GM21737 (cell line): ENCODE measurements at regions not wholly inside any gene's neighbourhood (a gene's known extent, or its start where the extent isn't known, plus 50 kb on each side); places are given as distances from the start of the nearest gene placed in this dataset.
A peak's percentile ranks its signal among the peaks of the same experiment; 100 is the strongest.

Experiments used
- ATAC-seq: cut with Tn5 transposase; IDR thresholded peaks from one replicate; pipeline ENCODE4 v1.9.1; 2021; ENCODE audit warnings: mild to moderate bottlenecking, moderate library complexity; ENCODE audit not compliant: unreplicated experiment

- ATAC-seq = no peak
Observed at GRCh38 chr6:25061289-25061936, 125.7 kb upstream of the RIPOR2 start.

DNA sequence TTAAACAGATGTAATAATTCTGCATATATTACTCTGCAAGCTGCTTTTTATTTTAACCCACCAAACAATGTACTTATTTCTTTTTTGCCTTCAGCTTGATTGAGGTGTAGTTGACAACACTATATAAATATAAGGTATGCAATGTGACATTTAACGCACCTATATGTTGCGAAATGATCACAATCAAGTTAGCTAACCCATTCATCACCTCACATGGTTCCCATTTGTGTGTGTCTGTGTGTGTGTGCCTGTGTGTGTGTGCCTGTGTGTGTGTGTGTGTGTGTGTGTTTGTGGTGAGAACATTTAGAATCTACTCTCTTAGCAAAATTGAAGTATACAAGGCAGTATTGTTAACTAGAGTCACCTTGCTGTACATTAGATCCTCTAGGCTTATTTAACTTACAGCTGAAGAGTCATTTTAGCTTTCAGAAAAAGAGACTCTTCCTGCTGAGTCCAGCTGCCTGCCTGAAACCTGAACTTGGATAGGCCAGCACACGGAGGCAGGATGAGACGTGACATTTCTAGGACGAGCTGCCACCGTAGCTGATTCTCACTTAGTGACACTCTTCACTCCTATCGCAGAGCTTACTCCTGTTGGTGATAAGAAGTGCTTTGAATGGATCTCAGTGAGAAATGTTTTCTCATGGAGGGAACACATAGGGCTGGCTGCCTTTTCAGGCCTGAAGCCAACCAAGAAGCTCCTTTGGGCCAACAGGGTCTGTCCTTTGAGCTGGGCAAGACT, 126.5 kb upstream of the RIPOR2 start:
- no peak for ATAC-seq

GRCh38 chr6:25064006-25064405, 128.2 kb upstream of the RIPOR2 start:
- no peak for ATAC-seq

GRCh38 chr6:25065666-25066065, 129.9 kb upstream of the RIPOR2 start:
- ATAC-seq = no peak

GRCh38 chr6:25066593-25066992, 130.8 kb upstream of the RIPOR2 start:
- no peak for ATAC-seq

DNA sequence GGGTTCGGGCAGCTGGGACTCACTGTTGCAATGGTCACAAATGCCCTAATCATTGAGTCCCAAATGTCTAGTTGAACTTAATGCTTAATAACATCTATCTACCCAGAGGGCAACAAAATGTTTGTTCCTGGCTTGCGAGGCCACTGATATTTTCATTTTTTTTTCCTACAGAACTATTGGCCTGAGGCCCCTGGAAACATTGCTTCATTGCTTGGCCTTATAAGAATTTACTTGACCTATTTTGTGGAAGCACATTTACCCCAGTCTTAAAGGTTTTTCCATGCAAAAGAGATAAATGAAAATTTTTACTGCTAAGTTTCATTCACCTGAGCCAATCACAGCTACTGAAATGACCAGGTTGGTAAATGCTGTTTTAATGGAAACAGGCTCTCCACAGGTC, 133.1 kb upstream of the RIPOR2 start:
- ATAC-seq = no peak

DNA sequence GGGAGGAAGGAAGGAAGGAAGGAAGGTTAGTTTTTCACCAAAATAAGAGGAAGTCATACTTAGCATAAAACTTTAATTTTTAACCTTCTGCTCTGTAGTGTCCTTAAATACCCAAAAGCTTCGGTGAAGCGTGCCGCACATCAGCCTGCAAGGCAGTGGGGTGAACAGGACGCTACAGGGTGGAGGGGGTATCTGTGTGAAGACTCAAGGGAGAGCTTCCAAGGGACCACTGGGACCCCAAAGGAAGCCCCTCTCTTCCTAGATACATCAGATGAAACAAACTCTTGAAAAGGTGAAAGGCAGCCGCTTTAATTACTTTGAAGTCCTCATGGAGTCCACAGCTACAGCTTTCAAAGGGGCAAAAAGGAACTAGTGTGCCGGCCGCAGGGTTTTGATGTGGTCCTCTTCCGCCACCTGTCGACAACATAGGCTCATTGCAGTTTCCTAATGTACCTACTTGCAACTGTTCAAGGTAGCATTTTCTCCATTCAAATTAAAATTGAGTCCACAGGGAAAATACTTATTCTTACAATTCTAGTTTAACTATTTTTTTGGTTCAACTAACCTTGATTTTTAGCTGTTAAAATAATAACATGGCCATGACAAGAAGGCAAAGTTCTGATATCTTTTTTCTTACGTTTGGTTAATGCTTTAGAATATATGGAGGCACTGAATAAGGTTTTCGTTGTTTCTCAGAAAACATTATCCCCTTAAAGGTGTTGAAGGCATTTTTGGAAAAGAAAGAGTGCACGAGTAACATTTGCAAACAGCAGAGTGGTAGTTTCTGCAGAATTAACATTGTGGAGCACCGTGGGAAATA, 135.0 kb upstream of the RIPOR2 start:
- ATAC-seq = no peak

DNA sequence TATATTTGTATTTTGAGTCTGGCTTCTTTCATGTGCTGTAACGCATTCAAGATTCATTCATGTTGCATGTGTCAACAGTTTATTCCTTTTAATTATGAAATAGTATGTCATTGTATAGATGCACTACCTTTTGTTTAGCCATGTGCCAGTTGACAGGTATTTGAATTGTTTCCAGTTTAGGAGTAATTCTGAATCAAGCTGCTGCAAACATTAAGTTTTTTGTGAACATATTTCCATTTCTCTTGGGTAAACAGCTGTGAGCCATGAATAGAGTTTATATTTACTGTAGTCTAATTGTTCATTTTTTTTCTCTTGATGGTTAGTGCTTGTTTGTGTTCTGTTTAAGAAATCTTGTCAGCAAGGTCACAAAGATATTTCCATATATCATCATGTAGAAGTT, 142.4 kb upstream of the RIPOR2 start:
- ATAC-seq = no peak

GRCh38 chr6:25083784-25084507, 148.2 kb upstream of the RIPOR2 start:
- no peak for ATAC-seq

GRCh38 chr6:25084508-25084833, 148.7 kb upstream of the RIPOR2 start:
- no peak for ATAC-seq

DNA sequence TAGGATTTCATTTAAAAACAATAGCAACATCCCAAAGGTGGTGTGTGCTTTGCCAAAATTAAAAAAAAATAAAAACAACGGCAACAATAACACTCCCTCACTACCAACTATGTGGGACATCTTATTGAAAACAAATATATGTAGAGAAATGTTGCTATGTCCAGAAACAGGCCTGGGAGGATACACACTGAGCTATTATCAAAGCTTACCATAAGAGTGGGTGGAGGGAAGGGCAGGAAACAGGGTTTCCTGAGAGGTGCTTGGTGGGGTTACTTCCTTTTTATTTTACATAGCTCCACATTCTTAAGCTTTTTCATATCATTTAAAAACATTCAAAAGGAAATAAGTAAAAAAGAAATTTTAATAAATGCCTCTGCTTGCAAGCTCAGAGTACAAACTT, 150.0 kb upstream of the RIPOR2 start:
- ATAC-seq = no peak

- ATAC-seq = no peak
Observed at GRCh38 chr6:25086500-25087091, 150.8 kb upstream of the RIPOR2 start.

DNA sequence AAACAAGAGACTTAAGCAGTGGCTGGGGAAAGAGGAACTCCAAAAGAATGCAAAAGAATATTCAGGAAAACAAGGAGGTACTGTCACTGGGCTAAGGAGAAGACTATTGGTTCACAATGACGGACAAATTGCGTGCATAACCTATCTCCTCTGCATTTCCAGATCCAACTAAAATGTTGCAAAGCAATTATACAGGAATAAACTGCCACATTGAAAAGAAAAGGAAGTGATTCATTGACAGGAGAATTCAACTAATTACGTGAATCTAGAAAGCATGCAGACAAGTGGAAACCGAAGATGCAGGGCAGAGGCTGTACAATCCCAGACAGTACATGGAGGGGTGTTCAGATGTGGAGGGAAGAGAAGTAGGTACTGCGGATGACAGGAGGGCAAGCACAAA, 152.8 kb upstream of the RIPOR2 start:
- ATAC-seq = no peak

DNA sequence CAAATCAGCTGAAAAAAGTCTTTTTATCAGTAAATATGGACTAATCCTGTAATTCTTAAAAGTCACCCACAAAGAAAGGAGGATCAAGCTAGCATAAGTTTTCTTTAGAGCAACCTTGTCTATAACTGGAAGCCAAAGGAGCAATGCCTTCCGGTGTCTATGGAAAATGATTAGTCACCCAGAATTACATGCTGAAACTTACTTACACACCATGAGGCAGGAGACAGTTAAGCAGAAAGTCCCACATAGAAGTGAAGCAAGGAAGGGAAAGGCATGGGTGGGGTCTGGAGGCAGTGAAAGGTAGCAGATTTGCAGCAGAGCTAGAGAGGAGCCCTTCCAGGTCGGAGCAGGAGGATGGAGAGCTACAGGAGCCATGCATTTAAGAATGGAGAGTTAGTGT, 153.7 kb upstream of the RIPOR2 start:
- no peak for ATAC-seq

- ATAC-seq = no peak
Observed at GRCh38 chr6:25094726-25095125, 159.0 kb upstream of the RIPOR2 start.

GRCh38 chr6:25100288-25100687, 164.5 kb upstream of the RIPOR2 start:
- ATAC-seq = no peak

DNA sequence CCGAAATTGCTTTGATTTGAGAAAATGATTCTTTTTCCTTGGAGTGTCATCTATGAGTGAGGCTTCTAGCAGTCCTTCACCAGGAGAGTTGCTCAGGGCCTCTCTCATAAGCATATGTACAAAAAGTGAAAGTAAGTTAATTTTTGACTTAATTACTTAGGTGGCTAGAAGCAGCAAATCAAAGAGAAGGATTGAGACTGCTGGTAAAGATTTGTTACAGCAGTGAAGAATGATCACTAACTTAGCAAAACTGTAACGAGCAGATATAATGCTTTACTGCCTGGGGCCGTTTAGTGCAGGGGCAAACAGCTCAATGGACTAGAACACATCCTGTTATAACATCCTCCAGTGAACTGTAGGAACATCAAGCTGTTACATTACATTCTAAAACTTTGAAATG, 167.8 kb upstream of the RIPOR2 start:
- peak; percentile 72 for ATAC-seq

- no peak for ATAC-seq
Observed at GRCh38 chr6:25105070-25105925, 169.5 kb upstream of the RIPOR2 start.

DNA sequence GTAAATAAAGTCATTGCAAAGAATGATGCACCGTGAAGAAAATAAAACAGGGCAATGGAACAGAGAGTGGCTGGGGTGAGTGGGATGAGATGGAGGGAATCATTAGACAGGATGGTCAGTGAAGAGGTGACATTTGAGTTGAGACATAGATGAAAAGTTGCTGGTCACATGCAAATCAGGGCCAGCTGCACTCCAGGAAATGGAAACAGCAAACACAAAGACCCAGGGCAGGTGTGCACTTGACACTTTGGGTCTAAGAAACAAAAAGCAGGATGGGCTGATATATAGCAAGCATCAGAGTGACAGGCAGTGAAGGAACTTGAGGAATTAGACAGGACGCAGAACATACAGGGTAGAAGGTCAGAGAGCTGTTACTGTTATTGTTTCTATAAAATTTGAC, 171.5 kb upstream of the RIPOR2 start:
- peak; percentile 49 for ATAC-seq

DNA sequence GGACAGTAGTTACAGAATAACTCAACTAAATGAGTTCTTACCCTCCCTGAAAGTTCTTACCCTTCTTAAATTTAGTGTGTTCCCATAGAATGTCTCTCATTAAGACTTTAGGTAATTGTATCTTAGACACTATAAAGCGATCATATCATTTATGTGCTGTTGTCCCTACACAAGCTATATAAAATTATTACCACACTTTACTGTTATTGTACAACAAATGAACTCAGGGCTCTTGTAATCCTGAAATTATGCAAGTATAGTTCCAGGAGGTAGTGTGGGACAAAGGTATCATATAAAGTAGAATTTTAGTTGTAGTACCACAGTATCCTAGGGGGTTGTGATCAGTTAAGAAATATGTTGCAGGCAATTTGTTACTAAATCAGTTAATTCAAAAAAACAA, 167.4 kb upstream of the CARMIL1 start:
- ATAC-seq = no peak
